ENCODE measurements at regions not wholly inside any gene's neighbourhood (a gene's known extent, or its start where the extent isn't known, plus 50 kb on each side); places are given as distances from the start of the nearest gene placed in this dataset.

DNA sequence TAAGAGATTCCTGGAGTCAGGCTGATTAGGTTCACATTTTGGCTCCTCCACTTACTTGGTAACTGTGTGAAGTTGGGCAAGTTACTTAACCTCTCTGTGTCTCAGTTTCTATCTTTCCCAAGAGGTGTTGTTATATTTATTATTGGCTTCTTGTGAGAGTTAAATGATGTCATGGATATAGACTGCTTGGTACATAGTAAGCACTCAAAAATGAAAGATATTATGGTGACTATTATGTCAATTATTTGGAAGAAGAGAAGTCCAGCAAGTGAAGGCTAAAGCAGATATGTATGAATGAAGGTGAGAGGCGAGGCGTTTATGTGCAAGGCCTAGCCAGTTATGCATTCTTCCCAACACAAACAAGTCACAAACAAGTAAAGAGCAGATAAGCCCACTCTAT lies 417.4 kb downstream of the TSN start:
- no peak overlapping the region for H3K4me3 Mint-ChIP-seq (ENCODE audit: unreplicated experiment)
- no peak for DNase-seq (ENCODE audit: unreplicated experiment)
- no peaks in the 10 kb centered on the region for H3K36me3 Mint-ChIP-seq (ENCODE audit: insufficient read depth, unreplicated experiment)
- CTCF ChIA-PET = no interaction called here
- no peak overlapping the region for H3K27ac Mint-ChIP-seq (ENCODE audit: low read depth, unreplicated experiment)
- no TSS peak for BruUV-seq (replicated peaks)
- intact Hi-C loops (cut with micrococcal nuclease) = no loop called here
- no peaks in the 10 kb centered on the region for H3K4me1 Mint-ChIP-seq (ENCODE audit: insufficient read depth, unreplicated experiment)
- no peaks in the 10 kb centered on the region for H3K27me3 Mint-ChIP-seq (ENCODE audit: insufficient read depth, unreplicated experiment)
- POLR2A ChIA-PET = no interaction called here
- H3K9me3 Mint-ChIP-seq (ENCODE audit: unreplicated experiment) = no peaks in the 10 kb centered on the region
- TF ChIP-seq, protein P1, sequence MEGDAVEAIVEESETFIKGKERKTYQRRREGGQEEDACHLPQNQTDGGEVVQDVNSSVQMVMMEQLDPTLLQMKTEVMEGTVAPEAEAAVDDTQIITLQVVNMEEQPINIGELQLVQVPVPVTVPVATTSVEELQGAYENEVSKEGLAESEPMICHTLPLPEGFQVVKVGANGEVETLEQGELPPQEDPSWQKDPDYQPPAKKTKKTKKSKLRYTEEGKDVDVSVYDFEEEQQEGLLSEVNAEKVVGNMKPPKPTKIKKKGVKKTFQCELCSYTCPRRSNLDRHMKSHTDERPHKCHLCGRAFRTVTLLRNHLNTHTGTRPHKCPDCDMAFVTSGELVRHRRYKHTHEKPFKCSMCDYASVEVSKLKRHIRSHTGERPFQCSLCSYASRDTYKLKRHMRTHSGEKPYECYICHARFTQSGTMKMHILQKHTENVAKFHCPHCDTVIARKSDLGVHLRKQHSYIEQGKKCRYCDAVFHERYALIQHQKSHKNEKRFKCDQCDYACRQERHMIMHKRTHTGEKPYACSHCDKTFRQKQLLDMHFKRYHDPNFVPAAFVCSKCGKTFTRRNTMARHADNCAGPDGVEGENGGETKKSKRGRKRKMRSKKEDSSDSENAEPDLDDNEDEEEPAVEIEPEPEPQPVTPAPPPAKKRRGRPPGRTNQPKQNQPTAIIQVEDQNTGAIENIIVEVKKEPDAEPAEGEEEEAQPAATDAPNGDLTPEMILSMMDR (IDR thresholded peaks at IDR 0.05; ENCODE audit: unreplicated experiment) = no peak

- H3K4me1 Mint-ChIP-seq (ENCODE audit: insufficient read depth, unreplicated experiment) = peaks cover 6% of the 10 kb centered on the region
- H3K36me3 Mint-ChIP-seq (ENCODE audit: insufficient read depth, unreplicated experiment) = no peaks in the 10 kb centered on the region
- POLR2A ChIA-PET = no interaction called here
- H3K4me3 Mint-ChIP-seq (ENCODE audit: unreplicated experiment) = no peak overlapping the region
- H3K27ac Mint-ChIP-seq (ENCODE audit: low read depth, unreplicated experiment) = no peak overlapping the region
- intact Hi-C loops (cut with micrococcal nuclease) = no loop called here
- CTCF ChIA-PET = interaction anchor here (1.1 kb wide), 1 partner anchor 16 kb away, joined by 4 read pairs; no protein-coding TSS in a partner anchor
- TF ChIP-seq, protein P1 (IDR thresholded peaks at IDR 0.05; ENCODE audit: unreplicated experiment) = no peak
- peaks cover 9% of the 10 kb centered on the region for H3K9me3 Mint-ChIP-seq (ENCODE audit: unreplicated experiment)
- DNase-seq (ENCODE audit: unreplicated experiment) = no peak
- BruUV-seq (replicated peaks) = no TSS peak
- H3K27me3 Mint-ChIP-seq (ENCODE audit: insufficient read depth, unreplicated experiment) = no peaks in the 10 kb centered on the region
These were observed 418.6 kb downstream of the TSN start for GRCh38 chr2:122174061-122174460.

DNA sequence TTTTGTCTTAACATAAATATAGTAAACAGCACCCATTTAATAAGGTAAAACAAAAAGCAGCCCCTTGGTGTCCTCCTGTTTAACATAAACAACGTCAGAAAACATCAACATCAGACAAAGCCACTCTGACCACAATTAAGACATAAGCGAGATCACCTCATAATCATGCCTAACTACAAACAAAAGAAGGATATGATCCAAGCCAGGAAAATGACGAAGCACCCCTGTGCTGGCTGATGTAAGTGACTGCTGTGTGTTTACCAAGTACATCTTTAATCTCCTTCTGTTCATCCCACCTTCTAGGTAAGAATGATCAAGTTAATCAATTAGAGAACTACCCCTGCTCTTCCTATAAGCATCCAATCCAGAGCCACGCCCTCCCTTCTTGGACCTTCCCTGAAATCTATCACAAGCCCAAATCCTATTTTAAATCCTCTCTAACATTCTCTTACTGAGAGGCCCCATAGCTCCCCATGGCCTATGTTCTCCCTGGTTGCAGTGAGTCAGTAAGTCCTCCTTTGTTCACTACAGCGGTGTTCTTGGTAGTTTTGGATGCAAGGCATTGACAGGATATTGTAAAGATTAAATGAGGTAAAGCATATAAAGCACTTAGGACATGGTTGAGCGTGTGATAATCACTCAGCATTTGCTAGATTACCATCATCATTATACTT lies 424.2 kb downstream of the TSN start:
- Mint-ChIP-seq H3K36me3 (ENCODE audit: insufficient read depth, unreplicated experiment) (no peaks in the 10 kb centered on the region), H3K4me1 (ENCODE audit: insufficient read depth, unreplicated experiment) (peaks cover 12% of the 10 kb centered on the region), H3K27ac (ENCODE audit: low read depth, unreplicated experiment) (no peak overlapping the region), H3K4me3 (ENCODE audit: unreplicated experiment) (no peak overlapping the region), H3K27me3 (ENCODE audit: insufficient read depth, unreplicated experiment) (no peaks in the 10 kb centered on the region), H3K9me3 (ENCODE audit: unreplicated experiment) (peaks cover 9% of the 10 kb centered on the region)
- intact Hi-C loops (cut with micrococcal nuclease) = no loop called here
- TF ChIP-seq, protein P1 (IDR thresholded peaks at IDR 0.05; ENCODE audit: unreplicated experiment) = no peak
- CTCF ChIA-PET = interaction anchor here (0.6 to 1.6 kb wide), 2 partner anchors 12 to 98 kb away, joined by 3 to 6 read pairs; no protein-coding TSS in a partner anchor
- POLR2A ChIA-PET = interaction anchor here (0.6 kb wide), 1 partner anchor 1908 kb away, joined by 3 read pairs; no protein-coding TSS in a partner anchor
- DNase-seq (ENCODE audit: unreplicated experiment) = no peak
- BruUV-seq (replicated peaks) = no TSS peak

DNA sequence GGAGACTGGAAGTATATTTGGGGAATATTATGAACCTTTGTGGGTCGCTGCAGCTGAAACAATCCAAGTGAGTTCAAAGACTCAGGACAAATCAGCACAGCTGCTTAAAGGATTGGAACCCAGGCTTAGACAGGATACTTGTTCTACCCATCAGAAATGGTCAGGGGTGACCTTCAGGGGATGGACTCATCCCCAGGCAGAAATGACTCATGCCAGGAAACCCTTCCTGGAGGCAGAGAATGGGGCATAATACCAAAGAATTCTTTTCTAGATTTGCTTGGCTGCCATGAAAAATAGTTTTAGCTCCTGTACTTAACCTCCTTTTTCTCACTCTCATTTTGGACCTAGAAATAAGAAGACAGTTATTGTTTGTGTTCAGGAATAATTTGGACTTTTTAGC lies 425.5 kb downstream of the TSN start:
- Mint-ChIP-seq H3K9me3 (ENCODE audit: unreplicated experiment) (peaks cover 9% of the 10 kb centered on the region), H3K4me1 (ENCODE audit: insufficient read depth, unreplicated experiment) (peaks cover 12% of the 10 kb centered on the region), H3K4me3 (ENCODE audit: unreplicated experiment) (no peak overlapping the region), H3K27ac (ENCODE audit: low read depth, unreplicated experiment) (no peak overlapping the region), H3K36me3 (ENCODE audit: insufficient read depth, unreplicated experiment) (no peaks in the 10 kb centered on the region), H3K27me3 (ENCODE audit: insufficient read depth, unreplicated experiment) (no peaks in the 10 kb centered on the region)
- TF ChIP-seq, protein P1 (IDR thresholded peaks at IDR 0.05; ENCODE audit: unreplicated experiment) = no peak
- DNase-seq (ENCODE audit: unreplicated experiment) = no peak
- intact Hi-C loops (cut with micrococcal nuclease) = no loop called here
- ChIA-PET CTCF (interaction anchor here (0.6 to 1.6 kb wide), 3 partner anchors 10 to 370 kb away, joined by 3 to 6 read pairs (median 4); no protein-coding TSS in a partner anchor), POLR2A (interaction anchor here (0.6 kb wide), 1 partner anchor 209 kb away, joined by 3 read pairs; no protein-coding TSS in a partner anchor)
- BruUV-seq (replicated peaks) = no TSS peak
